ENCODE measurements at regions not wholly inside any gene's neighbourhood (a gene's known extent, or its start where the extent isn't known, plus 50 kb on each side); places are given as distances from the start of the nearest gene placed in this dataset.

- Histone ChIP-seq H3K27ac (ENCODE audit: low read depth in 1 of 2, low read length in 1 of 2) (no peak overlapping the region), H3K9ac (ENCODE audit: insufficient read depth in 1 of 2, low read length in 2 of 2) (no peak overlapping the region), H3K27me3 (ENCODE audit: control insufficient read depth in 3 of 3, insufficient read depth in 3 of 3, low read length in 2 of 3) (no peaks in the 10 kb centered on the region), H3K4me3 (no peak overlapping the region), H3K36me3 (ENCODE audit: control insufficient read depth in 4 of 4, insufficient read depth in 4 of 4, low read length in 4 of 4) (no peaks in the 10 kb centered on the region), H3K9me3 (ENCODE audit: control insufficient read depth in 4 of 4, insufficient read depth in 3 of 4, low read length in 3 of 4) (no peaks in the 10 kb centered on the region), H3K4me1 (ENCODE audit: control insufficient read depth in 5 of 5, insufficient read depth in 5 of 5, low read length in 5 of 5) (no peaks in the 10 kb centered on the region)
- WGBS, 2 donors = 68 to 84% methylated on average over 12 of the region's 12 CpGs
- ATAC-seq (ENCODE audit: insufficient read depth, low FRiP score) (no peak), DNase-seq (no peak)
- TF ChIP-seq CTCF (IDR thresholded peaks at IDR 0.05; ENCODE audit: control extremely low read depth, extremely low read depth) = no peak
Observed at GRCh38 chr4:180860089-180860720, 1383.0 kb upstream of the TENM3 start.

- H3K27me3 ChIP-seq (ENCODE audit: control insufficient read depth in 3 of 3, insufficient read depth in 3 of 3, low read length in 2 of 3) = no peaks in the 10 kb centered on the region
- H3K4me3 ChIP-seq = no peak overlapping the region
- 92 to 94% methylated on average over 11 of the region's 11 CpGs for WGBS, 2 donors
- no peak overlapping the region for H3K27ac ChIP-seq (ENCODE audit: low read depth in 1 of 2, low read length in 1 of 2)
- DNase-seq (no peak), ATAC-seq (ENCODE audit: insufficient read depth, low FRiP score) (no peak)
- no peaks in the 10 kb centered on the region for H3K36me3 ChIP-seq (ENCODE audit: control insufficient read depth in 4 of 4, insufficient read depth in 4 of 4, low read length in 4 of 4)
- TF ChIP-seq CTCF (IDR thresholded peaks at IDR 0.05; ENCODE audit: control extremely low read depth, extremely low read depth) = no peak
- H3K9ac ChIP-seq (ENCODE audit: insufficient read depth in 1 of 2, low read length in 2 of 2) = no peak overlapping the region
- peaks cover 0 to 8% (median 1%) of the 10 kb centered on the region in 4 donors for H3K9me3 ChIP-seq (ENCODE audit: control insufficient read depth in 4 of 4, insufficient read depth in 3 of 4, low read length in 3 of 4)
- no peaks in the 10 kb centered on the region for H3K4me1 ChIP-seq (ENCODE audit: control insufficient read depth in 5 of 5, insufficient read depth in 5 of 5, low read length in 5 of 5)
Observed at GRCh38 chr4:180861651-180862050, 1381.6 kb upstream of the TENM3 start.

GRCh38 chr4:180866933-180867643, 1376.1 kb upstream of the TENM3 start:
- Histone ChIP-seq H3K4me1 (ENCODE audit: control insufficient read depth in 5 of 5, insufficient read depth in 5 of 5, low read length in 5 of 5) (no peaks in the 10 kb centered on the region), H3K36me3 (ENCODE audit: control insufficient read depth in 4 of 4, insufficient read depth in 4 of 4, low read length in 4 of 4) (no peaks in the 10 kb centered on the region), H3K4me3 (no peak overlapping the region), H3K27me3 (ENCODE audit: control insufficient read depth in 3 of 3, insufficient read depth in 3 of 3, low read length in 2 of 3) (no peaks in the 10 kb centered on the region), H3K9me3 (ENCODE audit: control insufficient read depth in 4 of 4, insufficient read depth in 3 of 4, low read length in 3 of 4) (peaks cover 0 to 15% (median 2%) of the 10 kb centered on the region in 4 donors), H3K9ac (ENCODE audit: insufficient read depth in 1 of 2, low read length in 2 of 2) (no peak overlapping the region), H3K27ac (ENCODE audit: low read depth in 1 of 2, low read length in 1 of 2) (no peak overlapping the region)
- DNase-seq (no peak), ATAC-seq (ENCODE audit: insufficient read depth, low FRiP score) (no peak)
- WGBS, 2 donors = 87 to 88% methylated on average over 16 of the region's 16 CpGs
- no peak for TF ChIP-seq CTCF (IDR thresholded peaks at IDR 0.05; ENCODE audit: control extremely low read depth, extremely low read depth)
